Heart left ventricle (tissue), 13 donors: ENCODE measurements at regions not wholly inside any gene's neighbourhood (a gene's known extent, or its start where the extent isn't known, plus 50 kb on each side); places are given as distances from the start of the nearest gene placed in this dataset.

Experiments used
- POLR2A ChIP-seq, 2 donors: fragments of 450-650 bp; IDR thresholded peaks; one replicate each; pipeline ENCODE4 v1.6.1; 2017; ENCODE audit warnings: antibody characterized with exemption in 2 of 2, mild to moderate bottlenecking in 2 of 2, moderate library complexity in 2 of 2
- TF ChIP-seq, protein P1 (sequence below), 12 donors: fragments of 200-600 bp; sonication (generic) in 4 of 12; IDR thresholded peaks; one replicate each; pipeline versions ENCODE4 v1.5.0 to v1.8.0; 2018 to 2022; ENCODE audit warnings: antibody characterized with exemption in 12 of 12, mild to moderate bottlenecking in 5 of 12
- donor health status: ischemic (EF 13 %, LVEDD 7.1; RV severe dilation, severe dysfunction).
- donor health status: DM: no; HTN: yes; CAD: no.
- donor health status: DM: no; HTN: no; CAD: no.
- donor health status: ischemic (EF 25% LVEDD 6.9; RV normal size, moderate dysfunction).
- donor health status: ischemic (EF 25% LVEDD 5.7; RV mildly dilated, moderate dysfunction).
- donor health status: ischemic (EF 35%, LVEDD 5.7; RV mildly dilated, moderate dysfunction).
- donor health status: nonischemic (EF 11% LVEDD 7.7; RV severe dilation, severe dysfunction).
- donor health status: DM: yes; HTN: yes; CAD: no.
- donor health status: PGD.
- donor health status: ischemic (EF 29% LVEDD 5.4; RV normal size, mild dysfunction).
- donor health status: nonischemic (EF 23%, LVEDD 6.1; RV moderate dilation, normal function).

DNA sequence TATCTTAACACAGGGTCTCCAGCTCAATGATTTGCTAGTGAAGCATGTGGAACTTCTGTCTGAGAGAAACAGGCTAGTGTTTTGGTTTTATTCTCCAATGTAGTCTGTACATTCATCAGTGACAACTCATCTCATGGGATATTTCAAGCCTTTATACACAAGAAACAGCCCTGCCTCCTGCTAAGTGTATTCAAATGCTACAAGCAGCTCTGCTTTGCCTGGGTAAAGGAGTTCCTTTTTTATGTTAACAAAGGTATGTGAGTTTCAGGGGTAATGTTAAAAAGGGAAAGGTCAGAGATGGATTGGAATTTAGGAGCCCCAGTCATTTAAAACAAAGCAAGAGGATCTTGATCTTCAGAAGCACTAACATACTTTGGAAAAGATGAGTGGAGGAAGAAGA lies 498.7 kb downstream of the ISL1 start:
- no peak for TF ChIP-seq POLR2A (IDR thresholded peaks at IDR 0.05)
- TF ChIP-seq, protein P1, sequence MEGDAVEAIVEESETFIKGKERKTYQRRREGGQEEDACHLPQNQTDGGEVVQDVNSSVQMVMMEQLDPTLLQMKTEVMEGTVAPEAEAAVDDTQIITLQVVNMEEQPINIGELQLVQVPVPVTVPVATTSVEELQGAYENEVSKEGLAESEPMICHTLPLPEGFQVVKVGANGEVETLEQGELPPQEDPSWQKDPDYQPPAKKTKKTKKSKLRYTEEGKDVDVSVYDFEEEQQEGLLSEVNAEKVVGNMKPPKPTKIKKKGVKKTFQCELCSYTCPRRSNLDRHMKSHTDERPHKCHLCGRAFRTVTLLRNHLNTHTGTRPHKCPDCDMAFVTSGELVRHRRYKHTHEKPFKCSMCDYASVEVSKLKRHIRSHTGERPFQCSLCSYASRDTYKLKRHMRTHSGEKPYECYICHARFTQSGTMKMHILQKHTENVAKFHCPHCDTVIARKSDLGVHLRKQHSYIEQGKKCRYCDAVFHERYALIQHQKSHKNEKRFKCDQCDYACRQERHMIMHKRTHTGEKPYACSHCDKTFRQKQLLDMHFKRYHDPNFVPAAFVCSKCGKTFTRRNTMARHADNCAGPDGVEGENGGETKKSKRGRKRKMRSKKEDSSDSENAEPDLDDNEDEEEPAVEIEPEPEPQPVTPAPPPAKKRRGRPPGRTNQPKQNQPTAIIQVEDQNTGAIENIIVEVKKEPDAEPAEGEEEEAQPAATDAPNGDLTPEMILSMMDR (IDR thresholded peaks at IDR 0.05): no peak
